HEK293 (cell line): ENCODE measurements at regions not wholly inside any gene's neighbourhood (a gene's known extent, or its start where the extent isn't known, plus 50 kb on each side); places are given as distances from the start of the nearest gene placed in this dataset.

Source experiments
- CTCF ChIA-PET: fragments of 350-600 bp; formaldehyde crosslinking; extraction: SDS; loops from one replicate; lab custom pipeline; 2021; ENCODE audit warnings: antibody characterized with exemption; lab: Yijun Ruan, JAX
- POLR2A ChIA-PET: fragments of 300-600 bp; formaldehyde crosslinking; extraction: SDS; loops from one replicate; lab custom pipeline; 2020; ENCODE audit warnings: antibody characterized with exemption, inconsistent platforms; lab: Yijun Ruan, JAX
- H3K27ac ChIP-seq: fragments of 200-500 bp; sonication (Bioruptor generic); 2 replicates; pipeline ENCODE4 v1.5.1; 2014; ENCODE audit warnings: low read depth, low read length, control low read depth, inconsistent platforms; ENCODE audit errors: extremely low read depth
- H3K36me3 ChIP-seq, 2 experiments: fragments of 200-500 bp in 1 of 2; sonication (Bioruptor generic) in 1 of 2; 1 replicate in 1 of 2; 2 replicates in 1 of 2; pipeline ENCODE4 v1.5.1; 2014 to 2017; ENCODE audit warnings: inconsistent platforms in 2 of 2, low read length in 2 of 2; ENCODE audit not compliant: control insufficient read depth in 2 of 2, insufficient read depth in 1 of 2
- H3K4me1 ChIP-seq: fragments of 200-500 bp; sonication (Bioruptor generic); 2 replicates; pipeline ENCODE4 v1.5.1; 2014; ENCODE audit warnings: mild to moderate bottlenecking, low read length, inconsistent platforms; ENCODE audit not compliant: control insufficient read depth, insufficient read depth
- H3K4me3 ChIP-seq: 2 replicates; pipeline ENCODE4 v1.5.1; 2011; ENCODE audit warnings: low read depth, mild to moderate bottlenecking, control low read depth, low read length, moderate library complexity
- H3K9me3 ChIP-seq: fragments of 200-500 bp; sonication (Bioruptor generic); 2 replicates; pipeline ENCODE4 v1.5.1; 2014; ENCODE audit warnings: low read depth, low read length, inconsistent platforms; ENCODE audit not compliant: control insufficient read depth, insufficient read depth
- IKZF3 ChIP-seq: fragments of 450-650 bp; IDR thresholded peaks from 2 replicates; pipeline ENCODE4 v1.5.0; 2018; ENCODE audit warnings: missing biosample characterization, mild to moderate bottlenecking, missing genetic modification characterization, moderate library complexity
- PATZ1 ChIP-seq: fragments of 450-650 bp; formaldehyde crosslinking; IDR thresholded peaks from 2 replicates; pipeline ENCODE4 v1.5.1; 2016; ENCODE audit warnings: missing biosample characterization, missing genetic modification characterization
- SCRT2 ChIP-seq: fragments of 450-650 bp; formaldehyde crosslinking; IDR thresholded peaks from 2 replicates; pipeline ENCODE4 v1.5.1; 2016; ENCODE audit warnings: missing biosample characterization, missing genetic modification characterization
- SP3 ChIP-seq: fragments of 450-650 bp; formaldehyde crosslinking; IDR thresholded peaks from 2 replicates; pipeline ENCODE4 v1.5.1; 2016; ENCODE audit warnings: missing biosample characterization, missing genetic modification characterization
- TRIM28 ChIP-seq: IDR thresholded peaks from 2 replicates; pipeline ENCODE4 v1.6.1; 2011; ENCODE audit warnings: low read length, control low read depth, borderline replicate concordance
- WT1 ChIP-seq: fragments of 450-650 bp; formaldehyde crosslinking; IDR thresholded peaks from 2 replicates; pipeline ENCODE4 v1.5.1; 2016; ENCODE audit warnings: missing biosample characterization, missing genetic modification characterization
- ZBTB17 ChIP-seq: fragments of 450-650 bp; formaldehyde crosslinking; IDR thresholded peaks from 2 replicates; pipeline ENCODE4 v1.5.1; 2016; ENCODE audit warnings: missing biosample characterization, missing genetic modification characterization
- ZBTB20 ChIP-seq: fragments of 450-650 bp; formaldehyde crosslinking; IDR thresholded peaks from 2 replicates; pipeline ENCODE4 v1.5.1; 2016; ENCODE audit warnings: missing biosample characterization, missing genetic modification characterization
- ZBTB8A ChIP-seq: fragments of 450-650 bp; formaldehyde crosslinking; IDR thresholded peaks from 2 replicates; pipeline ENCODE4 v1.5.1; 2016; ENCODE audit warnings: missing biosample characterization, missing genetic modification characterization
- ZNF114 ChIP-seq: fragments of 450-650 bp; formaldehyde crosslinking; IDR thresholded peaks from 2 replicates; pipeline ENCODE4 v1.5.0; 2017; ENCODE audit warnings: missing biosample characterization, missing genetic modification characterization
- ZNF2 ChIP-seq: fragments of 450-650 bp; formaldehyde crosslinking; IDR thresholded peaks from 2 replicates; pipeline ENCODE4 v1.5.1; 2016; ENCODE audit warnings: missing biosample characterization, missing genetic modification characterization
- ZNF24 ChIP-seq: fragments of 450-650 bp; formaldehyde crosslinking; IDR thresholded peaks from 2 replicates; pipeline ENCODE4 v1.5.1; 2016; ENCODE audit warnings: missing biosample characterization, missing genetic modification characterization
- ZNF266 ChIP-seq: fragments of 450-650 bp; formaldehyde crosslinking; IDR thresholded peaks from 2 replicates; pipeline ENCODE4 v1.5.1; 2016; ENCODE audit warnings: missing biosample characterization, missing genetic modification characterization, low read depth
- ZNF280D ChIP-seq: fragments of 450-650 bp; formaldehyde crosslinking; IDR thresholded peaks from 2 replicates; pipeline ENCODE4 v1.5.1; 2016; ENCODE audit warnings: missing biosample characterization, missing genetic modification characterization
- ZNF658 ChIP-seq: fragments of 450-650 bp; formaldehyde crosslinking; IDR thresholded peaks from 2 replicates; pipeline ENCODE4; 2016; ENCODE audit warnings: missing biosample characterization, missing genetic modification characterization
- ZNF792 ChIP-seq: fragments of 450-650 bp; formaldehyde crosslinking; IDR thresholded peaks from 2 replicates; pipeline ENCODE4 v1.5.1; 2016; ENCODE audit warnings: missing biosample characterization, missing genetic modification characterization
- TF ChIP-seq, protein P1 (sequence below): fragments of 450-650 bp; formaldehyde crosslinking; IDR thresholded peaks from 2 replicates; pipeline ENCODE4 v1.5.1; 2016; ENCODE audit warnings: missing biosample characterization, missing genetic modification characterization, borderline replicate concordance
- TF ChIP-seq, protein P2 (sequence below): fragments of 450-650 bp; formaldehyde crosslinking; conservative IDR thresholded peaks from 2 replicates; pipeline ENCODE4 v1.5.1; 2016; ENCODE audit warnings: low read depth, missing biosample characterization, missing genetic modification characterization
- TF ChIP-seq, protein P3 (sequence below): fragments of 450-650 bp; formaldehyde crosslinking; IDR thresholded peaks from 2 replicates; pipeline ENCODE4 v1.5.1; 2016; ENCODE audit warnings: missing biosample characterization, missing genetic modification characterization
- TF ChIP-seq, protein P4 (sequence below): fragments of 450-650 bp; formaldehyde crosslinking; IDR thresholded peaks from 2 replicates; pipeline ENCODE4 v1.5.1; 2017; ENCODE audit warnings: missing biosample characterization, missing genetic modification characterization
- TF ChIP-seq, protein P5 (sequence below): fragments of 450-650 bp; formaldehyde crosslinking; IDR thresholded peaks from 2 replicates; pipeline ENCODE4 v1.5.1; 2016; ENCODE audit warnings: missing biosample characterization, missing genetic modification characterization

DNA sequence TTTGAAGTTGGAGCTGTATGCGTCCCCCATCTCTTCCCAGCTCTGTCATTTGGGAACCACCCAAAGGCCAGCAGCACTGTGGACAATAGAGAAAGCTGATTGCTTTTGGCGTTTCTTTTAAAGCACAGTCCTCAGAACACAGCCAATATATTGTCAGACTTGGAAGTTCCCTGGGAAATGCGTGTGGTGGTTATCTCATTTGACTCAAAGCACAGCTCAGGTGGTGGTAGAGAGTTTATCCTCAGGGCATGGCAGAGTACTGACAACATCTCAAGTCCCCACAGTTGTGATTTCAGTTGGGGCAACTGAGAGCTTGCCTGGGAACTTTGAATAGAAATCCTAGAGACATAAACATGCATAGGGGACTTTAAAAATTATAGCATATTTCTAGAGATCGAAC is 601.3 kb downstream of the ETS1 start:
- POLR2A ChIA-PET: no interaction called here
- CTCF ChIA-PET: interaction anchor here (0.7 kb wide), 1 partner anchor 142 kb away, joined by 4 read pairs; no protein-coding TSS in a partner anchor

GRCh38 chr11:127972816-127973215 is 614.5 kb downstream of the ETS1 start:
- no peak overlapping the region for H3K27ac ChIP-seq
- no peaks in the 10 kb centered on the region for H3K36me3 ChIP-seq
- no peak overlapping the region for H3K4me3 ChIP-seq
- no peaks in the 10 kb centered on the region for H3K9me3 ChIP-seq
- CTCF ChIA-PET: interaction anchor here (0.5 to 0.7 kb wide), 2 partner anchors 21 to 129 kb away, joined by 3 to 4 read pairs; no protein-coding TSS in a partner anchor
- POLR2A ChIA-PET: no interaction called here
- H3K4me1 ChIP-seq: no peaks in the 10 kb centered on the region
- TF ChIP-seq ZNF114 (tag by site-specific recombination) (no peak), ZNF658 (tag by site-specific recombination) (no peak), SCRT2 (tag by site-specific recombination) (no peak), ZBTB17 (no peak), ZNF792 (tag by site-specific recombination) (no peak), ZNF266 (tag by site-specific recombination) (no peak), ZNF280D (tag by site-specific recombination) (no peak), SP3 (no peak)
- TF ChIP-seq, protein P1, sequence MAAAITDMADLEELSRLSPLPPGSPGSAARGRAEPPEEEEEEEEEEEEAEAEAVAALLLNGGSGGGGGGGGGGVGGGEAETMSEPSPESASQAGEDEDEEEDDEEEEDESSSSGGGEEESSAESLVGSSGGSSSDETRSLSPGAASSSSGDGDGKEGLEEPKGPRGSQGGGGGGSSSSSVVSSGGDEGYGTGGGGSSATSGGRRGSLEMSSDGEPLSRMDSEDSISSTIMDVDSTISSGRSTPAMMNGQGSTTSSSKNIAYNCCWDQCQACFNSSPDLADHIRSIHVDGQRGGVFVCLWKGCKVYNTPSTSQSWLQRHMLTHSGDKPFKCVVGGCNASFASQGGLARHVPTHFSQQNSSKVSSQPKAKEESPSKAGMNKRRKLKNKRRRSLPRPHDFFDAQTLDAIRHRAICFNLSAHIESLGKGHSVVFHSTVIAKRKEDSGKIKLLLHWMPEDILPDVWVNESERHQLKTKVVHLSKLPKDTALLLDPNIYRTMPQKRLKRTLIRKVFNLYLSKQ: no peak
- TF ChIP-seq, protein P2, sequence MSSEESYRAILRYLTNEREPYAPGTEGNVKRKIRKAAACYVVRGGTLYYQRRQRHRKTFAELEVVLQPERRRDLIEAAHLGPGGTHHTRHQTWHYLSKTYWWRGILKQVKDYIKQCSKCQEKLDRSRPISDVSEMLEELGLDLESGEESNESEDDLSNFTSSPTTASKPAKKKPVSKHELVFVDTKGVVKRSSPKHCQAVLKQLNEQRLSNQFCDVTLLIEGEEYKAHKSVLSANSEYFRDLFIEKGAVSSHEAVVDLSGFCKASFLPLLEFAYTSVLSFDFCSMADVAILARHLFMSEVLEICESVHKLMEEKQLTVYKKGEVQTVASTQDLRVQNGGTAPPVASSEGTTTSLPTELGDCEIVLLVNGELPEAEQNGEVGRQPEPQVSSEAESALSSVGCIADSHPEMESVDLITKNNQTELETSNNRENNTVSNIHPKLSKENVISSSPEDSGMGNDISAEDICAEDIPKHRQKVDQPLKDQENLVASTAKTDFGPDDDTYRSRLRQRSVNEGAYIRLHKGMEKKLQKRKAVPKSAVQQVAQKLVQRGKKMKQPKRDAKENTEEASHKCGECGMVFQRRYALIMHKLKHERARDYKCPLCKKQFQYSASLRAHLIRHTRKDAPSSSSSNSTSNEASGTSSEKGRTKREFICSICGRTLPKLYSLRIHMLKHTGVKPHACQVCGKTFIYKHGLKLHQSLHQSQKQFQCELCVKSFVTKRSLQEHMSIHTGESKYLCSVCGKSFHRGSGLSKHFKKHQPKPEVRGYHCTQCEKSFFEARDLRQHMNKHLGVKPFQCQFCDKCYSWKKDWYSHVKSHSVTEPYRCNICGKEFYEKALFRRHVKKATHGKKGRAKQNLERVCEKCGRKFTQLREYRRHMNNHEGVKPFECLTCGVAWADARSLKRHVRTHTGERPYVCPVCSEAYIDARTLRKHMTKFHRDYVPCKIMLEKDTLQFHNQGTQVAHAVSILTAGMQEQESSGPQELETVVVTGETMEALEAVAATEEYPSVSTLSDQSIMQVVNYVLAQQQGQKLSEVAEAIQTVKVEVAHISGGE (tag by site-specific recombination): no peak

More for the DNA sequence above, 601.3 kb downstream of the ETS1 start:
- H3K36me3 ChIP-seq: no peaks in the 10 kb centered on the region
- no peaks in the 10 kb centered on the region for H3K9me3 ChIP-seq
- no peak overlapping the region for H3K27ac ChIP-seq
- TF ChIP-seq ZBTB20 (tag by site-specific recombination) (no peak), TRIM28 (no peak), ZNF114 (tag by site-specific recombination) (no peak), IKZF3 (no peak), PATZ1 (no peak), WT1 (no peak), ZNF24 (tag by site-specific recombination) (no peak), ZNF2 (tag by site-specific recombination) (no peak), ZBTB8A (tag by site-specific recombination) (no peak), ZNF658 (tag by site-specific recombination) (no peak)
- TF ChIP-seq, protein P3, sequence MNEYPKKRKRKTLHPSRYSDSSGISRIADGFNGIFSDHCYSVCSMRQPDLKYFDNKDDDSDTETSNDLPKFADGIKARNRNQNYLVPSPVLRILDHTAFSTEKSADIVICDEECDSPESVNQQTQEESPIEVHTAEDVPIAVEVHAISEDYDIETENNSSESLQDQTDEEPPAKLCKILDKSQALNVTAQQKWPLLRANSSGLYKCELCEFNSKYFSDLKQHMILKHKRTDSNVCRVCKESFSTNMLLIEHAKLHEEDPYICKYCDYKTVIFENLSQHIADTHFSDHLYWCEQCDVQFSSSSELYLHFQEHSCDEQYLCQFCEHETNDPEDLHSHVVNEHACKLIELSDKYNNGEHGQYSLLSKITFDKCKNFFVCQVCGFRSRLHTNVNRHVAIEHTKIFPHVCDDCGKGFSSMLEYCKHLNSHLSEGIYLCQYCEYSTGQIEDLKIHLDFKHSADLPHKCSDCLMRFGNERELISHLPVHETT (tag by site-specific recombination): no peak
- TF ChIP-seq, protein P4, sequence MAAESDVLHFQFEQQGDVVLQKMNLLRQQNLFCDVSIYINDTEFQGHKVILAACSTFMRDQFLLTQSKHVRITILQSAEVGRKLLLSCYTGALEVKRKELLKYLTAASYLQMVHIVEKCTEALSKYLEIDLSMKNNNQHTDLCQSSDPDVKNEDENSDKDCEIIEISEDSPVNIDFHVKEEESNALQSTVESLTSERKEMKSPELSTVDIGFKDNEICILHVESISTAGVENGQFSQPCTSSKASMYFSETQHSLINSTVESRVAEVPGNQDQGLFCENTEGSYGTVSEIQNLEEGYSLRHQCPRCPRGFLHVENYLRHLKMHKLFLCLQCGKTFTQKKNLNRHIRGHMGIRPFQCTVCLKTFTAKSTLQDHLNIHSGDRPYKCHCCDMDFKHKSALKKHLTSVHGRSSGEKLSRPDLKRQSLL (tag by site-specific recombination): no peak
- TF ChIP-seq, protein P5, sequence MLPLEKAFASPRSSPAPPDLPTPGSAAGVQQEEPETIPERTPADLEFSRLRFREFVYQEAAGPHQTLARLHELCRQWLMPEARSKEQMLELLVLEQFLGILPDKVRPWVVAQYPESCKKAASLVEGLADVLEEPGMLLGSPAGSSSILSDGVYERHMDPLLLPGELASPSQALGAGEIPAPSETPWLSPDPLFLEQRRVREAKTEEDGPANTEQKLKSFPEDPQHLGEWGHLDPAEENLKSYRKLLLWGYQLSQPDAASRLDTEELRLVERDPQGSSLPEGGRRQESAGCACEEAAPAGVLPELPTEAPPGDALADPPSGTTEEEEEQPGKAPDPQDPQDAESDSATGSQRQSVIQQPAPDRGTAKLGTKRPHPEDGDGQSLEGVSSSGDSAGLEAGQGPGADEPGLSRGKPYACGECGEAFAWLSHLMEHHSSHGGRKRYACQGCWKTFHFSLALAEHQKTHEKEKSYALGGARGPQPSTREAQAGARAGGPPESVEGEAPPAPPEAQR (tag by site-specific recombination): no peak
- TF ChIP-seq, all 188 proteins: peak for 0
- H3K4me1 ChIP-seq: no peaks in the 10 kb centered on the region
- no peak overlapping the region for H3K4me3 ChIP-seq
